HG02870 (cell line): ENCODE measurements at regions not wholly inside any gene's neighbourhood (a gene's known extent, or its start where the extent isn't known, plus 50 kb on each side); places are given as distances from the start of the nearest gene placed in this dataset.

Source experiments
- ATAC-seq: cut with Tn5 transposase; IDR thresholded peaks from one replicate; pipeline ENCODE4 v1.9.1; 2021; ENCODE audit warnings: mild to moderate bottlenecking, moderate library complexity; ENCODE audit not compliant: unreplicated experiment

DNA sequence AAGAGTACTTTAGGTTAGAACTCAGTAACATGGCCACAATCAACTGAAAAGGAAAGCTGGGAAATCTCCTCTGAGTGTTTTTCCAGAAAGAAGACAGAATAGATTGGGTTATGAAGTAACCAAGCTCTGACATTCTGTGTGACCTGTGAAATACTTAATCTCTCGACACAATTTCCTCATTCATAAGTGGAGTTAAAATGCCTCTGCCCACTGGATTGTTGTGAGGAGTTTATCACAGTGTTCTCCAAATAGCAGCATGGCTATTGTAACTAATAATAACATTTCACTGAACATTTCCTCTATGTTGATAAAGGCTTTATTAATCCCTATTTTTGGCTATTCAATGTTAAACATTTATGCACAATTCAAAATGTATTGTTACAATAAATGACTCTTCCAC is 311.0 kb downstream of the GABRB2 start:
- no peak for ATAC-seq

DNA sequence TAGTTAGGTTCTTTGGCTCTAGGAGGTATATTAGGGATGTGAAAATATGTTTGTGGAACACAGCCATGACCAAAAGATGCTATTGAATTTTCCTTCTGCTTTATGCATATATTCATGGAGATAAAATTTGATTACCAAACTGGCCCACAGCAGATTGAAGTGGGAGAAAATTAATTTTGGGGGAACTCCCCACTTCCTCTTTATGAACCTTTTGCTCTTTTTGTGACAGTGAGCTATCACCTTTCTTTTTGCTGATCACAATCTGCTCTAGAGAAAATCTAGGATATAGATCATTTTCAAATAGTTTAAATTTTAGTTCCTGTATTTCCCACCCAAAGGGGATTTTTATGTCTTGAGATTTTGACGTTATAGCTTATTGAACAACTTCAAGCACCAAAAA is 313.0 kb downstream of the GABRB2 start:
- ATAC-seq, result no peak

DNA sequence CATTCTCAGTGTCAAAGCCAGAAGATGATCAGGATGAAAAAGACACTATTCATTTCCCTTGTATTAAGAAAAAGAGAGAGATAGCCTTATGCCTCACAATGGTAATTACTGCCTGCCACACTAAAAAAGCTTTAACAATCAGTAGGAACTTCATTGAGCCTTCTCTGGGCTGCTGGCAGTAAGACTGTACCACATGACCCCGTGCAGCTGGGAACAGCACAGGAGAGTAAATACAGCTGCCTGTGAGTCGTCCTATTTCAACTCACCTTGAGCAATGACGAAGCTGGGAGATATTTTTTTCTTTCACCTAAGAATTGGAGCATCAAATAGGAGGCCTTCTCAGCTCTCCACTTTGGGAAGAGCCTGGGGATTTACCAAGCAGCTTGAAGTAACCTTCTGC is 316.3 kb downstream of the GABRB2 start:
- ATAC-seq, result no peak

DNA sequence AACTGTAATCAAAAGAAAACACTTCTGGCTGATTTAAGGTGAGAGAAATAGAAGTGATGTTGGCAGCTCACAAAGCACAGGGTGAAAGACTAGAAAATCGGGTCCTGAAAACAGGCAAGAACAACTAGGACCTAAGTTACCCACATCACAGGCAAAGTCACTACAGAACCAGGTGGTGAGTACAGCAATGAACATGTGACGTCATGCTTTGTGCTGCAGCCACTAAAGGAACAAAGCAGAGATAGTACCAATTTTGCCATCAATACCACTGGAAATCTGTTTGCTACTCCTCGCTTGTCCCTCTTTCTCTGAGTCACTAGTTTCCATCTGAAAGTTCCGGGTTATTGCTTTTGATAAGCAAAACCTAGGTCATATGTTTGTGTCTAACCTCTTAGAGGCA is 326.7 kb downstream of the GABRB2 start:
- no peak for ATAC-seq

DNA sequence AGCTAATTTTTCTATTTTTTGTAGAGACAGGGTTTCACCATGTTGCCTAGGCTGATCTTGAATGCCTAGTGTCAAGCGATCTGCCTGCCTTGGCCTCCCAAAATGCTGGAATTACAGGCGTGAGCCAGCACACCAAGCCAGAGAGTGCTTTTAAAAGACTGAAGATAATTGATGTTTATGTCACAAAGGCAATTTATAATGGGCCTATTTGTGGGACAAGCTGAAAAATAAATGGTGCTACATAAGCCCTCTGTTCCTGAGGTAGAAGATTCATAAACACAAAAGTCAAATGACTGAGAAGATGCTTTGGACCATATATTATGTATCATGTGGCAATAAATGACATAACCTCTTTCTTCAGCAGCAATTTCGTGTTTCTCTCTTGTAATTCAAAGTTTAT is 329.6 kb downstream of the GABRB2 start:
- no peak for ATAC-seq

DNA sequence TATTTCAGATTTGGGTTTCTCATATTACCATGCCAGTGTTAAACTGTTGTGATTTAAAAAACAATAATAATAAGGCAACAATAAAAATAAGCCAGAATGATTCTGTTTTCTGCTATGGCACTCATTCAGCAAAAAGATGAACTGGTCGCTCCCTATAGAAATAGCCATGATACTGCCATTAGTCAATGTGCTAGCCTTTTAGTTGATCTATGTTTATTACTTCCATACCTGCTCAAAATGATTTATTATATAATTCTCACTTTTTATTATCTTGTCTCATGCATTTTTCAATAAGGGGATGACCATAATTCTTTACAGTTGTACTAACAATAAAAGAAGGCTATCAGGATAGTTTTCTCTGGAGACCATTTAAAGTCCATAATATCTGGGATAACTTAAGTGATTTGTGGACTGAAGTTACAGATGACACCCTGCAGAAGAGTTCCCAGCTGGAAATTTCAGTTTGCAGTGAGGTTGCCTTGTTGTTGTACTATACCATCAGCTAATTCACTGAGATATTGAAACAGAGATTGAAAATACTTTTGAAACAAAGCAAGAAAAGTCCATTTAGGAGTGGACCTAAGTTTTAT is 334.3 kb downstream of the GABRB2 start:
- no peak for ATAC-seq

DNA sequence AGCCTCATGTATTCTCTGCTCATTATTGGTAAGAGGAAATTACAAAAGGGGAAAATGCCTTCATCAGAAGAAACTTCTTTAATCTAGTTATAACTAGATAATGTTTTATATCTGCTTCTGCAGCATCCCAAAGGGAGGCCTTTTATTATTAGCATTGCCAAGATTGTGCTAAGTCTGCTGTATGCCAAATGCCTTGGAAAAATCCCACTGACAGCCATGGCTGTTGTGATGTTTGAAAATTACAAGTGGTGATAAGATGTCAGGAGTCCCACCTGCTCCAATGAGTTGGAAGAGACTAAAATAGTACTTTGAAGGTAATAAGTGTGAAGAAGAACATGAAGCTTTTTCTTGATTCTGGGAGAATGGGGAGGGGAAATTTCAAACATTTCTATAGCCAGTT is 345.0 kb downstream of the GABRB2 start:
- ATAC-seq, result no peak

DNA sequence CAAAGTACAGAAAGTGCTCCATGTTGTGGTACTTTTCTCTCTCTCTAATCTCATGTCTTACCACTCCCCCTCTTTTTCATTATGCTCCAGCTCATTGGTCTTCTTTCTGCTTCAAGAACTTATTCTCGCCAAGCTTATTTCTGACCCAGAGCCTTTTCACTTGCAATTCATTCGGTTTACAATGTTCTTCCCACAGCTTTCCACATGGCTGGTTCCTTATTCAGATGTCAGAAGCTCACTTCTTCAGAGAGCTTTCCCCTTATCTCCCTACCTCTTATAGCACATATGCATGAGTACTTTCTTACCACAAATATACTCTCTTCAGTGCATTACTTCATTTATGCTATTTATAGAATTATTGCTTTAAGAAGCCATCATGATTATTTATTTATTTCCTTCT is 338.8 kb upstream of the ATP10B start:
- no peak for ATAC-seq

DNA sequence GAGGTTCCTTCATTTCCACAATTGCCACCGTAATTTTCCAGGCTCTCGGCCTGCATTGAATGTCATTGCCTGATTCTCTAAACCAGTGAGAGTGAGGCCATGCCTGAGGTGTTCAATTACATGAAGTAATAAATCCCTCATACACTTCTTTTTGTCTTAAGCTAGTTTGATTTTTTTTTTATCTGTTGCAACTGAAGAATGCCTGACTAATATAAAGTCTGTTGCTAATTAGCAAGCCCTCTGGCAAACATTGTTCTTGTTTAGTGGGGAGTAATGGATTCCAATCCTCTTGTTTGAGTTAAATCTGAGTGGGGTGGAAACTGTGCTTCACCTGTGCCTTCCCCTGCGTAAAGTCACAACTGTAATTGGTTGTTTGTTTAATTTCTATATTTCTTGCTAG is 338.1 kb upstream of the ATP10B start:
- ATAC-seq, result no peak

DNA sequence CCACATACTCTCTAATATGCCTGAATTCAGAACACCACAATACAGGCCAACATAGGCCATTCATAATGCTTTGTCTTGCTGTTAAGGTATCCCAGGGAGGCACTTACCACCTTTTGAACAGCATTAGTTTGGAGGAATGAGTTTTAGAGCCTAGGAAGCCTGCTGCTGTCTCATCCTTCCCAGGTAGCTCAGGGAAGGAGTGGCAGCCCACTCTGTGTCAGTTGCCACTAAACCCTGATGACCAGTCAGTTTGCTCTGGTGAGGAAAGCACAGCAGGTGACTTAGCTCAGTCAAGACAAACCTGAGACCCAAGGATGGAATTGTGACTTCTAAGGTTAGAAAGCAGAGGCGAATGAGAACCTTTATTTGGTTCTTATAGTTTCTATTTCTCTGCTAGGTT is 337.4 kb upstream of the ATP10B start:
- no peak for ATAC-seq

DNA sequence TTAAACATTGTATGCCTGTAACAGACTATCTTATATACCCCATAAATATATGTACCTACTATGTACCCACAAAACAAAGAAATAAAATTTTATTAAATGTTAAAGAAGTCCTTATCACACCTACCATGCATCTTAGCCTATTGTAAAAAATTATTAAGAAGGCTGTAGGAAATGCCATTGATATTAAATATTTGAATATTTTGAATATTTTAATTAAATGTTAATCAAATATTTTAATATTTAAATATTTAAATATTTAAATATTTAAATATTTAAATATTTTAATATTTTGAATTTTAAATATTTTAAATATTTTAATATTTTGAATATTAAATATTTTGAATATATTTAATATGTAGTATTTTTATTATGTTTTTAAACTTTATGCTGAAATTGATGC is 331.5 kb upstream of the ATP10B start:
- no peak for ATAC-seq

DNA sequence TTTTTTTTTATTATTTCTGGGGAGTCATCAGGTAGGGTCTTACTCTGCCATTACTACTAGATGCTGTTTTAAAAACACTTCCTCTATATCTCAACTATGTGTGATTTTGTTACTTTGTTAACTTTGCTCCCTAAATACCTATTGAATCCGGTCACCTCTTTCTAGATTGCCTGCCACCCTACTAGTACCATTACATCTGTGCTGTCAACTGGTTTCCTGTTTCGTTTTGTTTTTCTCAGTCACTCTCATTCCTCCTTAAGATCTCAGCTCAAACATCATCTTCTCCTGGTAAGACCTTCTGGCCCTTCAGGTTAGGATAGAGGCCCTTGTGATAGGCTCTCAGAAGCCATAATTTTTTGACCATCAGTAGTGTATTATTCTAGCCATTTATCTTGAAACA is 324.2 kb upstream of the ATP10B start:
- no peak for ATAC-seq

DNA sequence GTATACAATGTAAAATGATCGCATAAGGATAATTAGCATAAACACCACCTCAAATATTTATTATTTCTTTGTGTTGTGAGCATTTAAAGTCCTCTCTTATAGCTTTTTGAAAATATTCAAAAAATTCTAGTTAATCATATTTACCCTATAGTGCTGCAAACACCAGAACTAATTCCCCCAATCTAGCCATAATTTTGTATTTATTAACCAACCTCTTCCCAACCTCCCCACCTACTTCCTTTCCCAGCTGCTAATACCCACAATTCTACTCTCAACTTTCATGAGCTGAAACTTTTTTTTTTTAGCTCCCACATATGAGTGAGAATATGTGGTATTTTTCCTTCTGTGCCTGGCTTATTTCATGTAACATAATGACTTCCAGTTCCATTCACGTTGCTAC is 317.8 kb upstream of the ATP10B start:
- no peak for ATAC-seq

DNA sequence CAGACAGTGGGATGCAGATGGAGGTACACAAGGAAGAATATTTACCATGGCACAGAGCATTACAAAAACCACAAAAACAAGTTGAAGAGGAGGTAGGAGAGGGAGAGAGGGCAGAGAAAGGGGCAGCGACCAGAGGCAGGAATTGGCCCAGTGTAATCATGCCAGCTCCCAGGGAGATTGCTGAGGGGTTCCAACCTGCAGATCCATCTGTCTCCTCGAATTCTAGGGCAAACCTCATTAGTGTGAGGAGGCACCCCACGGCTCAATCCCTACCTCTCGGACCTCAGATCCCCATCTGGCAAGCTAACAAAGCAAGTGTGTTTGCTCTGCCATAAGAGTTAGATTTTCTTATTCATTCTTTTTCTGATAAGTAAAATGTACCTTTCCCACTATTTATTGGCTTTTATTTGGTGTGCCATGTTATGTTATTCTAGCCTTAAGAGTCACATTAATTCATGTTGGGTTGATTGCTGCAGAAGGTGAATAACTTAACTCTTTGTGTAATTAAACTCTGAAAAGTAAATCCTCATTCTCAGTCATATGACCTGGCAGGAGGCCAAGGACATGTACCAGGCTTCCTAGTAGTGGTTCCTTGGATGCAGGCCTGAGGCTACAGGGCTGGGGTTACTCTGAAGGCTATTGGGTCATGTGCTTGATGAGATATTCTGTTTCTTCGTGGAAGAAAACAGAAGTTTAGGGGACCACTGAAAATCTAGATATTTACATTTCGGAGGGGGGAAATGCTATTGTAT is 315.2 kb upstream of the ATP10B start:
- ATAC-seq, result no peak

DNA sequence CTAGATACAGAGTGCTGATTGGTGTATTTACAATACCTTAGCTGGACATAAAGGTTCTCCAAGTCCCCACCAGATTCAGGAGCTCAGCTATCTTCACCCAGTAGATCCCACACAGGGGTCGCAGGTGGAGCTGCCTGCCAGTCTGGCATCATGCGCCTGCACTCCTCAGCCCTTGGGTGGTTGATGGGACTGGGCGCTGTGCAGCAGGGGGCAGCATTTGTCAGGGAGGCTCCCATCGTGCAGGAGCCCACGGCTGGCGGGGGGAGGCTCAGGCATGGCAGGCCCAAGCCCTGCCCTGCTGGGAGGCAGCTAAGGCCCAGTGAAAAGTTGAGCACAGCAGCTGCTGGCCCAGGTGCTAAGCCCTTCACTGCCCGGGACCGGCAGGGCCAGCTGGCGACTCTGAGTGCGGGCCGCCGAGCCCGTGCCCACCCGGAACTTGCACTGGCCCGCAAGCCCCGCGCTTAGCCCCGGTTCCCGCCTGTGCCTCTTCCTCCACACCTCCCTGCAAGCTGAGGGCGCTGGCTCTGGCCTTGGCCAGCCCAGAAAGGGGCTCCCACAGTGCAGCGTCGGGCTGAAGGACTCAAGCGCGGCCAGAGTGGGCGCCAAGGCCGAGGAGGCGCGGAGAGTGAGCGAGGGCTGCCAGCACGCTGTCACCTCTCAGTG is 314.1 kb upstream of the ATP10B start:
- ATAC-seq, result no peak

DNA sequence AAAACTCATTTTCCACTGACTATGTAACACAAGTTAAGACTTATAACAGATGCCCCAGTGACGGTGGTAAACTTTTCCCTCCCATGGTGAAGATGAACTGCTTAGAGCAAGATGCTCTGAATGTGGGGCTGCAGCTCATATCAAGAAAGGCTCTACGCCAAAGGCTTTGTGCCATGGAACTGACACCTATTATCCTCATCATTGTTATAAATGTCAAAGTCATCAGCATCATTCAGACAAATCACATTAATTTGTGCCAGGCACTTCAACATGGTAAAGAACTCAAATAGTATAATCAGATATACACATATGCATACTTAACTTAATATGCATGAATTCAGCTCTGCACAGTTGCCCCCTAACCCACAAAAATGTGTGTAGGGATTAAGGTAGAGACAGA is 305.9 kb upstream of the ATP10B start:
- ATAC-seq, result no peak

DNA sequence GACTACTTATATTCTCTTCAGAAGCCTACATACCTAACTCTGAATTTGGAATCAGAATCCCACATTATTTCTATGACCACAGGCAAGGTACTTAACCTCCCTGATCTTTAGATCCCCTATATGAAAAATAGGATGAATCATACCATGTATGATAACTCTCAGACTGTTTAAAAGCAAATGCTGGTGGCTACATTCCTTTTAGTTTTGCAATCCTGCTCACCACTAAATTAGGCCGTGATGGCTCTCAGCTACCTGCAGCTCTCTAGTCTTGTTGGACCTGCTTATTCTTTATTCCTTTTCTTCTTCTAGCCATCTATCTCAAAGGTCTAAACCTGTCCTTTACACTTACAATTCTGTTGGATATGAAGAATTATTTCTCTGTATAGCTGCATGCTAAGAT is 303.4 kb upstream of the ATP10B start:
- ATAC-seq, result no peak

DNA sequence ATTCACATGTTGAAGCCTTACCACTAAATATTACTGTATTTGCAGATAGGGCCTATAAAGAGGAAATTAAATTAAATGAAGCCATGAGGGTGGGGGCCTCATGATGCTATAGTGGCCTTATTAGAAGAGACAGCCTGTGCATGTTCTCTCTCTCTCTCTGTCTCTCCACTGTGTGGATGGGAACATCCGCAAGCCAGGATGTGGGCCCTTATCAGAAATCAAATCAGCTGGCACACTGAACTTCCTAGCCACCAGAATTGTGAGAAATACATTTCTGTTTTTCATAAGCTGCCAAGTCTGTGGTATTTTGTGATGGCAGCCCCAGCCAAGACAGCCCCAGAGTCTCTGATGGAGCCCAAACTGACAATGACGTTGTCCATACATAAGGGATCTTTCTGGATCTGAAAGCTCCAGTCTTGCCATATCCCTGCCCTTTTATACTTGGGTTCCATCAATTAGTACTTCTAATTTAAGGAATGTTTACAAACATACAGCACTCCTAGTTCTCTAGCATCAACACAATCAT is 300.5 kb upstream of the ATP10B start:
- ATAC-seq, result no peak

DNA sequence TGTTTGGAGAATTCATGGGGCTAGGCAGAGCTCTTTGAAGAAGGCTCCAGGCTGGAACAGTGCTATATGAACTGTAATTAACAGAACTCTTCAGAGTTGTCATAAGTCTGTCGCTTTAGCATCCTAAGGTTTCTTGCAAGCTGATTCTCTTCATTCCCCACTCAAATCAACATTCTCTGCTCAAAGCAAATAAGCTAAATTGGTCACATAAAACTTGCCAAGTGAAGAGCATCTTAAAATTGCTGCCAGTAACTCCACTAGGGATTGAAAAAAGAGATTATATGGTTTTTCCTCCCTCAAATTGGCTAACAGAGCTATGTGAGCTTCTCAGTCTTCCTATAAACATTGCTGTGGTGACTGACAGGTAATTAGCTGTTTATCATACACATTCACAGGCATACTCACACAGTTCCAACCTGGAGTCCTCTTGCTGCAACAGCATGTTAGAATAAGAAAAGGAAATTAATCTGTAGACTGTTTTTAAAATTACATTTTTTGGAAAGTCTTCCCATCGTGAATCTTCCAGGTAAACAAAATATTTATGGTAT is 298.5 kb upstream of the ATP10B start:
- ATAC-seq, result no peak

DNA sequence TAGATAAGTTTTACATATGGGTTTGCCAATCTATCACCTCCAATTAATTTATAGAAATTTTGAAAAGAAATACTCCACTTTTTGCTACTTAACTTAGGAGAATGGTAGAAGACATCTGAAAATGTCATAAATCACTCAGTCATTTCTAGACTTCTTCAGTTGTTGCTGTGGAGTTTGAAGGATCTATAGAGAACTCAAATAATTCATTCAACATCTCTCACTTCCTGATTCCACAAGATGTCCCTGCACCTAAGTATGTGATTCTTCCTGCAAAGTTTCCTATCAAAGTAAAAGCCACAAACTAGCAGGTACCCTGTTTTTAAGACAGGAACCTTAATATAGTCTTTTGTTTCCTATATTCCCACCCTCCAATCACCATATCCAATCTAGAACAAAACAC is 297.1 kb upstream of the ATP10B start:
- ATAC-seq, result no peak

DNA sequence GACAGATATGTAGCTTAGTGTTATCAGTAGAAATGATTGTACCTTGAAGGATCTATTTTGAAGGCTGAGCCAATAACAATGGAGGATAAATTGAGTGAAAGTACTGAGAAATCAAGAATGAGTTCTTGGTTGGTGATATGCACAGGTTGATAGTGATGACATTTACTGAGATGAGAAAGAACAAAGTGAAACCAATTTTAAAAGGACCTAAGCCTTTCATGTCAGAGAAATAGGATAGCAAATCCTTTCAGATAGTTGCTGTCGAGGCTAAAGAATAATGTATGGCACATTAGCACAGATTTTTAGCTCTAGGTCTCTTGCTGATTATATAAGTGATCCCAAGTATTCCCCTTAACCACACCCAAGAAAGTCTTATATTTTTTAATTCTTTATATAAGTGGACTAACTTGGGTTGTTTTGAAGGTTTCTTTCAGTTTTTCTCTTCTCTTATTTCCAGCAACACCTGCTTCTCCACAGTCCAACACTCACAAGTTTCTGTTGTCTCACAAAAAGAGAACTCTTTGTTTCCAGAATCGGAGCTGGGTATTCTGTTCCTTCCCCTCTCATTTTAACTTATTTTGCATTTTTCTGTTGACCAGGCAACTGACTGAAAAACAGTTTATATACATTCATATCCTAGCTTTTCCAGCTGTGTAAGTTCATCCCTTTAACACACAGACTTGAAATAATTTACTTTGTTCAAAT is 286.9 kb upstream of the ATP10B start:
- ATAC-seq, result no peak
